ENCODE measurements at regions not wholly inside any gene's neighbourhood (a gene's known extent, or its start where the extent isn't known, plus 50 kb on each side); places are given as distances from the start of the nearest gene placed in this dataset.
A peak's percentile ranks its signal among the peaks of the same experiment; 100 is the strongest.
"Not testable (repeated sequence)": the region's sequence is repeated elsewhere in the genome, so short reads cannot be mapped to it uniquely, and the experiment has no call there.

DNA sequence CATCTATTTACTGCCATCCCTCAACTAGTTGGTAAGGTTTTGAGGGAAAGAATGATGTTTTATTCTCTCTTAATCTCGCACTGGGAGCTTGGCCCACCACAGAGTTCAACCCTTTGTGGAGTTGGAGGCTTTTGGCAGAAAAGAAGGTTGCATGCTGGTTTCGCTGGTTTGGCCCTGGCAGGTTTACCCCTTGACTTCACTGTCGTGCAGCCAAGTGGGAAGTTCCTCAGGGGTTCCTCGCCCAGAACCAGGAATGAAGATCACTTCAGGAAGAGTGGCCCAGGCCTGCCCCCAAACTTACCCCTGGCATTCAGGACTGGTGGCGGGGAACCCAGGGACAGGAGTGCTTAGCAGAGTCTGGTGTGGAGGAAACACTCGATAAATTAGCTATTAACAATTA is 103.1 kb upstream of the LYZL2 start:
- DNase-seq (ENCODE audit: low spot score) = no peak

DNA sequence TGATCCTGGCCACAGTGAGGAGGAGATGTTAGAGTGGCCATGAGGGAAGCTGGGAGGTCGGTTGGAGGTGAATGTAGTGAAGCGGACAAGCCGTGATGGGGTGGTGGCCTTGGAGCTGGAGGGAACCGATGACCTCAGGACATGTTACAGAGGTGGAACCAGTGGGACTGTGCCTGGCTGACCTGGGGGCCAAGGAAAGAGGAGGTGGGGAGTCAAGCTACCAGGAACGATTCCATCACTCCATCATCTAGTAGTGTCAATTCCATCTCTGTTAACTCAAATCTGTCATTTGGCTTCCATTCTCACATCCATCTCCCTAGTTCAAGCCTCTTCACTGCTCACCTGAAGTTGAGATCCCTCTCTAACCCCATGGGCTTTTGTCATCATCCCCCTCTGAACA is 102.4 kb upstream of the LYZL2 start:
- no peak for DNase-seq (ENCODE audit: low spot score)

DNA sequence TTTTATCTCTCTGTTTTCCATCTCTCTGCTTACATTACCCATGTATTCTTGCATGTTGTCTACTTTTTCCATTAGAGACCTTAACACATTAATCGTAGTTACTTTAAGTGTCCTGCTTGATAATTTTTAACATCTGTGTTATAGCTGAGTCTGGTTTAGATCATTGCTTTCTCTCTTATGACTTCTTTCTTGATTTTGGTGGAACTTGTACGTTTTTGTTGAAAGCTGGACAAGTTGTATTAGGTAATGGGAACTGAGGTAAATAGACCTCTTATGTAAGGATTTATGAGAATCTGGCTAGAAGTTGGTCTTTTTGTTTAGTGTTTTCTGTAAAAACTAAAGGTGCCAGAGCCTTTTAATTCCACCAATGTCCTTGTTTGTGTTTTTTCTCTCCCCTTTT is 100.8 kb upstream of the LYZL2 start:
- DNase-seq (ENCODE audit: low spot score) = no peak

DNA sequence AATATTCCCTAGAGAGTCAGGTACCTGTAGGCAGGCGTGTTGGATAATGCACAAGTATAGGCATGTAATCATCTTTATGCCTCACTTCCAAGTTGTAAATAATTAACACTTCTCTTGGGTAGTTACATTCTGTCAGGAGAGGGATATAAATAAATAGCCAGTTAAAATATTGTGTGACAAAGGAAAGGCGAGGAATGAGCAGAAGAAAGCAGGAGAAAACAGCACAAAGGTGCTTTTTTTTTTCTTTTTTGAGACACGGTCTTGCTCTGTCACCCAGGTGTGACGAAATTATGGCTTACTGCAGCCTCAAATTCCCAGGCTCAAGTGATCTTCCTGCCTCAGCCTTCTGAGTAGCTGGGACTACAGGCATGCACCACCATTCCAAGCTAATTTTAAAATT is 99.2 kb upstream of the LYZL2 start:
- no peak for DNase-seq (ENCODE audit: low spot score)

- DNase-seq (ENCODE audit: low spot score) = no peak
These were observed 98.6 kb upstream of the LYZL2 start for GRCh38 chr10:30728127-30728526.

- no peak for DNase-seq (ENCODE audit: low spot score)
These were observed 98.0 kb upstream of the LYZL2 start for GRCh38 chr10:30727524-30727923.

DNA sequence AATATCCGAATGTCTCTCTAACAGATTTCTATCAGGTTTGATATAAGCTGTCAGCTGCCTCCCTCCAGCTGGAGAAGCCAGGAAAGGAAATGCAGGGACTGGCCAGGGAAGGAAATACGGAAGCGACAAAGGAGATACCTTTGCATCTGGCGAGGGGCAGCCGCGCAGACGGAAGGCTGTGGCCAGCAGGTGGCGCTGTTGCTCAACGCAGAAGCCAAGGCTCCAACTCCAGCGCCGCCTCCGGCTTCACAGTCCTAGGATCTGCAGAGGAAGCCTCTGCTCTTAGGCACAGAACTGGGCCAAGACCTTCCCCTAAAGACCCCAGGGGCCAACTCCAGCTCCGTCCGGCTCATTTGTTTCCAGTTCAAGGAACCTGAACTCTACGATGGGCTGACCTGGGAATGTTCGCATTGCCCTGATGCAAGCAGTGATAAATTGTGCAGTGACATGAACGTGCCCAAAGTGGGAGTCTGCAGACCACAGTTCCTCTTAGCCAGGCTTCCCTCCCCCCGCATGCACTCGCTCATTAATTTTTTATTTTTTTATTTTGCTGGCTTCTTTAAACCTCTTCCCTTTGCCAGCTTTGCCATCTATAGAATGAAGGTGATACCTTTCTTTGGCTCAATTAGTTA is 97.3 kb upstream of the LYZL2 start:
- DNase-seq (ENCODE audit: low spot score) = peak; percentile 54

DNA sequence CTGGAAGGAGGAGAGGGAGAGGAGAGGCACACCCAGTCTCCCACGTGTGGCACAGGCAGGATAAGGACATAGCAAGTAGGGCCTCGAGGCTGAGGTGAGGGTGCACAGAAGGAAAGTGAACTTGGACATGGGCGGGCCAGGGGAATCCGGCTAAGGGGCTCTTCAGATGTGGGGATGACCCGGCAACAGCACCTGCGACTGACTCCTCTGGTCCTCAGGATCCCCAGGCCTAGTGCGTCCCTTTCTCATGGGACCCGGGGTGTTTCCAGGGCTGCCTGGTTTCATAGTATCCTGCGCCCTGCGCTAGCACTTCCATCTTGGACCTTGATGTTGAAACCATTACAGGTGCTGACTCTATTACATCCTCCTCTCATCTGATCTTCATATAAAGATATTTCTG is 96.1 kb upstream of the LYZL2 start:
- DNase-seq (ENCODE audit: low spot score) = no peak

GRCh38 chr10:30724296-30724695 is 94.7 kb upstream of the LYZL2 start:
- no peak for DNase-seq (ENCODE audit: low spot score)

DNA sequence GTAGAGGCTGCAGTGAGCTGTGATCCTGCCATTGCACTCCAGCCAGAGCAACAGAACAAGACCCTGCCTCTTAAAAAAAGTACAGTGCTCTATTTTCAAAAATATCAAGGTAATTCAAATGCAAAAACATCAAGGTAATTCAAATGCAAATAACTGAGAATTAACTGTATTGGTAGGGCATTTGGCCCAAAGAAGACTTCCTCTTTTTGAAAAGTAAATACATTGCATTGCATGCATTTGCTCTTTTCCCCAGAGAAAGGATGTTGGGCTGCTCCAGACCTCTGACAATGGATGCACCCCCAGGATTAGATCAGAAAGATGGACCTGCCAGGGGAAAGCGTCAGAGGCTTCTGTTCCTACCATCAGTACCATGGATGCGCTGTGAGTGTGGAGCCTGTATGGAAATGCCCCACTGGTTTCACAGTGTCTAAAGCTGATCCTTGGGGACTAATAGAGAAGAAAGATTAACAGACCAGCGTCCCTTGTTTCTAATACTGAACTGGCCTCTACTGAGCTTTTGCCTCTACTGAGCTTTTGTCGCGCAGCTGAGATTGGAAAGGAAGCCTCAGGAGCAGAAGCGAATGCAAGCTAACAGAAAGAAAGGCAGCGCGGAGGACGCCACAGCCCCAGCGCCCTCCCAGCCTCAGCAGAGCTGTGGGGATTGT is 93.5 kb upstream of the LYZL2 start:
- no peak for DNase-seq (ENCODE audit: low spot score)

GRCh38 chr10:30719832-30720231 is 90.3 kb upstream of the LYZL2 start:
- DNase-seq (ENCODE audit: low spot score) = no peak

DNA sequence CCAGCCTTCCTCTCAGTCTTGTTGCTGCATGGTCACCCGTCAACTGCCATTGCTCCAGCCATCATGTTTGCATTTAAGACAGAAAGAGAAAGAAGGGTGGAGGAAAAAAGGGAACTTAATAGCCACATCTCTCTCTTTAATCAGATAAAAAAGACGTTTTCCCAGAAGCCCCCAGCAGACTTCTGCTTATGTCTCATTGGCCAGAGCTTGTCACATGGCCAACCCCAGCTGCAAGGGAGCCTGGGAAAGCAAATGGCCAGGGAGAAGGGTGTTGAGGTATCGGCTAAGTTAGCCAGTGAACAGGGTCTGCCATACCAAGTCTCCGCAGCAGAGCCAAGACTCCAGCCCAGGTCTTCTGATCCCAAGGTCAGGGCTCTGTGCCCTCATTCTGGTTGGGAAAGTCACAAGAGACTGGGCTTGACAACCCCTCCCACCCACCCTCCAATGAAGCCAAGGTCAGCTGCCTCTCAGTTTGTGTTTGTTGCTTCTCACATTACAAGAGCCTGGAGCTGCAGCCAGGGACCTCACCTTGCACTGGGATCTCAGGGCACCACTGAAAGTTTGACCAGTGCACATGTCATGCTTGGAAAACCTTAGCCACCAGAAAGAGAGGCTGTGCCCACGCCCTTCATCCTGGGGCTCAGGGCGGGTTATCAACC is 80.3 kb upstream of the LYZL2 start:
- no peak for DNase-seq (ENCODE audit: low spot score)

GRCh38 chr10:30709229-30709628 is 79.7 kb upstream of the LYZL2 start:
- DNase-seq (ENCODE audit: low spot score) = no peak

DNA sequence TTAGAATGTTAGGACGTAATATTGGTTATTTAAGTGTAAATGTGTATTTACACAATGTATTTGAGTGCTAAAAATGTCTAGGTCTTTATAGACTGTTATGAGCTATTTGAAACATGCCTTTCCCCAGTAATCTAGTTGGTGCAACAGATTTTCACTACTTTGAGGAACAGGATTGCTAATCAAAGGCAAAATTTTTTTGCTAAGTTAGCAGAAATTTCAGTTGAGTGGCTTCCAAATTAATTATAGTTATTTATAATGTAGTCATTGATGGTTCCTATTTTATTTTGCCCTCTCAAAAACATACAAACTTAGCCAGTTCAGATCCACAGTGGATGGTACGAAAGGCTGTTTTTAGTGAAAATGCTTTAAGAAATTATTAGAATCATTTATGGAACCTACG is 78.7 kb upstream of the LYZL2 start:
- no peak for DNase-seq (ENCODE audit: low spot score)

GRCh38 chr10:30706189-30706588 is 76.6 kb upstream of the LYZL2 start:
- DNase-seq (ENCODE audit: low spot score) = not testable (repeated sequence)

GRCh38 chr10:30705625-30706149 is 76.1 kb upstream of the LYZL2 start:
- no peak for DNase-seq (ENCODE audit: low spot score)

- no peak for DNase-seq (ENCODE audit: low spot score)
These were observed 75.6 kb upstream of the LYZL2 start for GRCh38 chr10:30705101-30705624.

GRCh38 chr10:30704601-30705100 is 75.1 kb upstream of the LYZL2 start:
- DNase-seq (ENCODE audit: low spot score) = not testable (repeated sequence)

- no peak for DNase-seq (ENCODE audit: low spot score)
These were observed 74.6 kb upstream of the LYZL2 start for GRCh38 chr10:30704026-30704600.

DNA sequence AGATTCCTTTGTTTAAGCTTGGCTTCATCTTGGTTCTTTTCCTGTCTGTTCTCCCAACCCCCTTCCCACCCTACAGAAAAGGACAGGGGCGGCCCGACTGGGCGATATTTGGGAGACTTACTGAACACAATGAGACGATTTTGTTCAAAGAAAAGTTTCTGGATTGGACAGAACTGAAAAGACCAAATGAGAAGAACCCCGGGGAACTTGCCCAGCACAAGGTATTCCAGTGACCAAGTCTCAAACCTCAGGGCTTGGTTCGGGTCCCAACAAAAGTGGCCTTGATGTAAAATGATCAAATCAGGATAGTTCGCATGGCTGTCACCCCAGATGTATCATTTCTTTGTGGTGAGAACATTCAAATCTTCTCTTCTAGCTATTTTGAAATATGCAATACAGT is 73.9 kb upstream of the LYZL2 start:
- DNase-seq (ENCODE audit: low spot score) = not testable (repeated sequence)

DNA sequence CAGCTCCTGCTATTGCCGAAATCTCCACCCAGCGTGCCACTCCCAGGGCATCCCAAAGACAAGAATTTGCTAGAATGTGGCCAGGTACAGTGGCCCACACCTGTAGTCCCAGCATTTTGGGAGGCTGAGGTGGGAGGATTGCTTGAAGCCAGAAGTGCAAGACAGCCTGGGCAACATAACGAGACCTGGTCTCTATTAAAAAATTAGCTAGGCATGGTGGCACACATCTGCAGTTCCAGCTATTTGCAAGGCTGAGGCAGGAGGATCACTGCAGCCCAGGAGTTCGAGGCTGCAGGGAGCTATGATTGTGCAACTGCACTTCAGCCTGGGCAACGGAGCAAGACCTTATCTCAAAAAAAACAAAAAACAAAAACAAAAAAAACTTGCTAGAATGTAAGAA is 73.3 kb upstream of the LYZL2 start:
- DNase-seq (ENCODE audit: low spot score) = no peak

GRCh38 chr10:30701451-30702173 is 72.1 kb upstream of the LYZL2 start:
- no peak for DNase-seq (ENCODE audit: low spot score)

Measured in AG08395 (cell line).